Natural killer cell (primary cell): ENCODE measurements at regions not wholly inside any gene's neighbourhood (a gene's known extent, or its start where the extent isn't known, plus 50 kb on each side); places are given as distances from the start of the nearest gene placed in this dataset.

Experiments
- ATAC-seq, 3 donors: fragments of 150-1000 bp in 2 of 3; fragments of 200-7000 bp in 1 of 3; cut with Tn5 transposase; 1 replicate in 1 of 3; 2 replicates in 2 of 3; pipeline ENCODE4 v1.10.0; 2021; ENCODE audit warnings: mild to moderate bottlenecking in 2 of 3, moderate library complexity in 2 of 3
- DNase-seq, 2 donors: peaks; one replicate each; pipeline versions ENCODE4 v3.0.0 to v3.0.0-alpha.2; 2013 to 2021; ENCODE audit warnings: mixed read lengths in 1 of 2
- H3K27ac ChIP-seq: one replicate; pipeline ENCODE4 v1.5.1; 2013; ENCODE audit warnings: mild to moderate bottlenecking, low read length
- H3K27me3 ChIP-seq: one replicate; pipeline ENCODE4 v1.6.1; 2013; ENCODE audit warnings: low read length; ENCODE audit not compliant: control insufficient read depth, insufficient read depth
- H3K36me3 ChIP-seq: one replicate; pipeline ENCODE4 v1.6.1; 2013; ENCODE audit warnings: low read length; ENCODE audit not compliant: control insufficient read depth, insufficient read depth
- H3K4me1 ChIP-seq: one replicate; pipeline ENCODE4 v1.6.1; 2013; ENCODE audit warnings: low read length; ENCODE audit not compliant: control insufficient read depth, insufficient read depth
- H3K4me3 ChIP-seq: one replicate; pipeline ENCODE4 v1.5.1; 2013; ENCODE audit warnings: low read length
- H3K9me3 ChIP-seq: one replicate; pipeline ENCODE4 v1.6.1; 2013; ENCODE audit warnings: low read length; ENCODE audit not compliant: control insufficient read depth, insufficient read depth
- H3K27ac Mint-ChIP-seq, 2 donors: one replicate each; pipeline ENCODE4 v1.8.0; 2022; ENCODE audit warnings: mild to moderate bottlenecking in 2 of 2, mixed read lengths in 2 of 2, moderate library complexity in 1 of 2
- H3K27me3 Mint-ChIP-seq, 2 donors: one replicate each; pipeline ENCODE4 v1.8.0; 2022; ENCODE audit warnings: low read depth in 2 of 2, mixed read lengths in 2 of 2
- H3K36me3 Mint-ChIP-seq: one replicate; pipeline ENCODE4 v1.8.0; 2022; ENCODE audit warnings: mixed read lengths
- H3K4me1 Mint-ChIP-seq, 2 donors: one replicate each; pipeline ENCODE4 v1.8.0; 2022; ENCODE audit warnings: mixed read lengths in 2 of 2
- H3K4me3 Mint-ChIP-seq: one replicate; pipeline ENCODE4 v1.8.0; 2022; ENCODE audit warnings: mild to moderate bottlenecking, moderate library complexity, mixed read lengths
- H3K9me3 Mint-ChIP-seq, 2 donors: one replicate each; pipeline ENCODE4 v1.8.0; 2022; ENCODE audit warnings: mixed read lengths in 2 of 2
- WGBS: methylation state at CpG from one replicate; pipeline ENCODE4 v1.1.7; 2013; ENCODE audit warnings: missing lambda C conversion rate; ENCODE audit not compliant: insufficient coverage; 5-methylcytosine and 5-hydroxymethylcytosine counted together
- intact Hi-C: fragments of 100-400 bp; cut with micrococcal nuclease; formaldehyde crosslinking; loops from one replicate; pipeline ENCODE4 v1.14.2; 2022
- TF ChIP-seq, protein P1 (sequence below): fragments of 200-600 bp; IDR thresholded peaks from one replicate; pipeline ENCODE4 v1.8.0; 2022; ENCODE audit warnings: antibody characterized with exemption

DNA sequence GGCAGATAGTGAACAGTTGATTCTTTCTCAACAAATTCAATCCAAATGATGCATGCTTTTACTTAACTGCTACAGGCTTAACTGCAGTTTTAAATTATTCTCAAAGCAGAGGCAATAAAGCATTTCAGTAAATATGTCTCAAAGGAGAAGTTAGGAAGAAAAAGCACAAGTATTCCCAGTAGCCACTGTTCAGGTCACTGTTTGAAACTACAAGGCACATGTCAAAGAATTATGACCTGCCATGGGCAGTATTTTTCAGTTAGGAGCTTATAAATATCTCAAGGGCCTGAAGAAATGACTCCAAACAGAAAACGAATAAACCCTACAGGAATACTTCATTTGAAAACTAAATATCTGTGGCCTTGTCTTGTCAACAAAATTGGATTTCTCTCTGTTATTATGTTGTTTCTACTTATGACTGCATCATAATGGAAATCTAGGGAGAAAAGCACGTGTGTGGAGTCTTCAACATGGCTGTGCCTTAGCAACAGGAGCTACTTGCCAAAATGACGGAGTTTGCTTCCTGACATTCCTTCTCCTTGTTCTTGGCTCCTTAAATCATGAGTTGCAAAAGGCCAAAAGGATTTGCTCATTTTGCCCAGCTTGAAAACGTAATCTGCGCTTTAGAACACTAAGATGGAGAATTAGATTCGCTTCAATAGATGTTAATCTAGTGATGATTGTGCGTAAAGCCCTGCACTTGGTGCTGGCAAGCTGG is 67.6 kb upstream of the GPR101 start:
- Histone ChIP-seq H3K27ac (no peak overlapping the region), H3K36me3 (no peaks in the 10 kb centered on the region), H3K4me1 (no peaks in the 10 kb centered on the region), H3K9me3 (no peaks in the 10 kb centered on the region), H3K27me3 (no peaks in the 10 kb centered on the region), H3K4me3 (no peak overlapping the region)
- Mint-ChIP-seq H3K27me3 (peaks cover 16 to 22% of the 10 kb centered on the region in 2 donors), H3K4me1 (no peaks in the 10 kb centered on the region), H3K4me3 (no peak overlapping the region), H3K9me3 (no peaks in the 10 kb centered on the region), H3K36me3 (no peaks in the 10 kb centered on the region), H3K27ac (no peak overlapping the region)
- WGBS = 86% methylated on average over 6 of the region's 7 CpGs
- ATAC-seq (no peak), DNase-seq (no peak)
- TF ChIP-seq, protein P1, sequence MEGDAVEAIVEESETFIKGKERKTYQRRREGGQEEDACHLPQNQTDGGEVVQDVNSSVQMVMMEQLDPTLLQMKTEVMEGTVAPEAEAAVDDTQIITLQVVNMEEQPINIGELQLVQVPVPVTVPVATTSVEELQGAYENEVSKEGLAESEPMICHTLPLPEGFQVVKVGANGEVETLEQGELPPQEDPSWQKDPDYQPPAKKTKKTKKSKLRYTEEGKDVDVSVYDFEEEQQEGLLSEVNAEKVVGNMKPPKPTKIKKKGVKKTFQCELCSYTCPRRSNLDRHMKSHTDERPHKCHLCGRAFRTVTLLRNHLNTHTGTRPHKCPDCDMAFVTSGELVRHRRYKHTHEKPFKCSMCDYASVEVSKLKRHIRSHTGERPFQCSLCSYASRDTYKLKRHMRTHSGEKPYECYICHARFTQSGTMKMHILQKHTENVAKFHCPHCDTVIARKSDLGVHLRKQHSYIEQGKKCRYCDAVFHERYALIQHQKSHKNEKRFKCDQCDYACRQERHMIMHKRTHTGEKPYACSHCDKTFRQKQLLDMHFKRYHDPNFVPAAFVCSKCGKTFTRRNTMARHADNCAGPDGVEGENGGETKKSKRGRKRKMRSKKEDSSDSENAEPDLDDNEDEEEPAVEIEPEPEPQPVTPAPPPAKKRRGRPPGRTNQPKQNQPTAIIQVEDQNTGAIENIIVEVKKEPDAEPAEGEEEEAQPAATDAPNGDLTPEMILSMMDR = no peak
- intact Hi-C loops = no loop called here
